SU-DHL-6 (cell line): ENCODE measurements at regions not wholly inside any gene's neighbourhood (a gene's known extent, or its start where the extent isn't known, plus 50 kb on each side); places are given as distances from the start of the nearest gene placed in this dataset.

Experiments
- H2AFZ ChIP-seq: fragments of 200-600 bp; sonication (generic); 2 replicates; pipeline ENCODE4 v1.6.1; 2014; ENCODE audit warnings: low read depth, mild to moderate bottlenecking, moderate library complexity, mixed read lengths, antibody characterized with exemption, low read length; ENCODE audit not compliant: severe bottlenecking
- H3F3A ChIP-seq: fragments of 200-600 bp; shearing (Covaris generic); 2 replicates; pipeline ENCODE4 v1.6.0; 2016; ENCODE audit warnings: antibody characterized with exemption, mild to moderate bottlenecking; ENCODE audit not compliant: insufficient read depth
- H3K27ac ChIP-seq: fragments of 200-600 bp; sonication (generic); 2 replicates; pipeline ENCODE4 v1.5.1; 2016; ENCODE audit warnings: low read depth, mild to moderate bottlenecking, low read length, moderate library complexity, mixed read lengths
- H3K27me3 ChIP-seq: fragments of 200-600 bp; sonication (generic), shearing (Covaris generic); 2 replicates; pipeline ENCODE4 v1.6.0; 2014; ENCODE audit warnings: mild to moderate bottlenecking, low read length
- H3K36me3 ChIP-seq: fragments of 200-600 bp; sonication (generic); 2 replicates; pipeline ENCODE4 v1.6.1; 2014; ENCODE audit warnings: mild to moderate bottlenecking, low read length, mixed read lengths
- H3K4me2 ChIP-seq: fragments of 300-600, 200-600 bp; shearing (Covaris generic), sonication (generic); 2 replicates; pipeline ENCODE4 v1.6.0; 2014; ENCODE audit warnings: low read length, low read depth, mild to moderate bottlenecking; ENCODE audit not compliant: poor library complexity, severe bottlenecking
- H3K4me3 ChIP-seq: fragments of 200-600 bp; sonication (generic); 2 replicates; pipeline ENCODE4 v1.5.1; 2014; ENCODE audit warnings: antibody characterized with exemption, low read length, mild to moderate bottlenecking, mixed read lengths; ENCODE audit not compliant: insufficient read depth, poor library complexity, severe bottlenecking
- H3K79me2 ChIP-seq: fragments of 200-600 bp; sonication (generic); 2 replicates; pipeline ENCODE4 v1.6.1; 2014; ENCODE audit warnings: mild to moderate bottlenecking, low read length, moderate library complexity; ENCODE audit not compliant: insufficient read depth
- H3K9ac ChIP-seq: fragments of 200-600 bp; sonication (generic); 2 replicates; pipeline ENCODE4 v1.7.0; 2014; ENCODE audit warnings: mild to moderate bottlenecking, low read length
- H3K9me2 ChIP-seq: fragments of 200-600 bp; sonication (generic); replicated peaks from 2 replicates; pipeline ENCODE4 v1.6.1; 2014; ENCODE audit warnings: low read length; ENCODE audit not compliant: insufficient read depth
- H3K9me3 ChIP-seq: fragments of 200-600 bp; sonication (generic); 2 replicates; pipeline ENCODE4 v1.6.1; 2014; ENCODE audit warnings: low read length, mixed read lengths; ENCODE audit not compliant: insufficient read depth
- H4K20me1 ChIP-seq: fragments of 200-600 bp; sonication (generic); 2 replicates; pipeline ENCODE4 v1.6.1; 2014; ENCODE audit warnings: low read depth, mild to moderate bottlenecking, antibody characterized with exemption, low read length, moderate library complexity, mixed read lengths
- EZH2phosphoT487 ChIP-seq: fragments of 200-600 bp; sonication (generic), shearing (Covaris generic); conservative IDR thresholded peaks from 2 replicates; pipeline ENCODE4 v1.6.1; 2018; ENCODE audit warnings: mild to moderate bottlenecking, antibody characterized with exemption, low read length, moderate library complexity, mixed read lengths
- TF ChIP-seq, protein P1 (sequence below): fragments of 200-600 bp; sonication (generic); IDR thresholded peaks from one replicate; pipeline ENCODE4 v1.5.1; 2017; ENCODE audit warnings: antibody characterized with exemption, mild to moderate bottlenecking, low read length, moderate library complexity; ENCODE audit not compliant: insufficient read depth, poor library complexity, severe bottlenecking

DNA sequence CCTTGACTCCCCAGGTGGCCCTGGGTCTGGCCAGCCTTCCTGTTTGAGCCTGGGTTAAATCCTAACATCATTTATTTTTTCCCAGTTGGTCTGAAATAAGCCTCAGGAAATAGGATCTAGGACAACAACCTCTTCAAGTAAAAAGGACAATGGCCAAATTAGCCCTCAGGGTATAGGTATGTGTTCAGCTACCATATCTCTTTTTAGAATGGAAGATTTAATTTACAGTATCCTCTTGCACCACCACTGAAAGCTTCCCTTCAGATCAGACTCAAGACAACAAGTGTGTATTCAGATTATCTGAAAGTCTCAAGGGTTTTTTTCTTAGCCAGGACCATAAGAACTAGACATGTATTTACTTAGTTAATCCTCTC is 61.6 kb upstream of the CXCR4 start:
- TF ChIP-seq, protein P1, sequence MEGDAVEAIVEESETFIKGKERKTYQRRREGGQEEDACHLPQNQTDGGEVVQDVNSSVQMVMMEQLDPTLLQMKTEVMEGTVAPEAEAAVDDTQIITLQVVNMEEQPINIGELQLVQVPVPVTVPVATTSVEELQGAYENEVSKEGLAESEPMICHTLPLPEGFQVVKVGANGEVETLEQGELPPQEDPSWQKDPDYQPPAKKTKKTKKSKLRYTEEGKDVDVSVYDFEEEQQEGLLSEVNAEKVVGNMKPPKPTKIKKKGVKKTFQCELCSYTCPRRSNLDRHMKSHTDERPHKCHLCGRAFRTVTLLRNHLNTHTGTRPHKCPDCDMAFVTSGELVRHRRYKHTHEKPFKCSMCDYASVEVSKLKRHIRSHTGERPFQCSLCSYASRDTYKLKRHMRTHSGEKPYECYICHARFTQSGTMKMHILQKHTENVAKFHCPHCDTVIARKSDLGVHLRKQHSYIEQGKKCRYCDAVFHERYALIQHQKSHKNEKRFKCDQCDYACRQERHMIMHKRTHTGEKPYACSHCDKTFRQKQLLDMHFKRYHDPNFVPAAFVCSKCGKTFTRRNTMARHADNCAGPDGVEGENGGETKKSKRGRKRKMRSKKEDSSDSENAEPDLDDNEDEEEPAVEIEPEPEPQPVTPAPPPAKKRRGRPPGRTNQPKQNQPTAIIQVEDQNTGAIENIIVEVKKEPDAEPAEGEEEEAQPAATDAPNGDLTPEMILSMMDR: no peak
- TF ChIP-seq EZH2phosphoT487: no peak
- Histone ChIP-seq H3F3A (no peaks in the 10 kb centered on the region), H3K27ac (no peak overlapping the region), H3K36me3 (no peaks in the 10 kb centered on the region), H3K9me2 (no peaks in the 10 kb centered on the region), H3K27me3 (no peaks in the 10 kb centered on the region), H4K20me1 (no peaks in the 10 kb centered on the region), H3K4me3 (no peak overlapping the region), H3K4me2 (no peak overlapping the region), H3K79me2 (no peaks in the 10 kb centered on the region), H3K9me3 (peaks cover 14% of the 10 kb centered on the region; the same call in 1 of the 2 replicates), H2AFZ (no peak overlapping the region), H3K9ac (no peak overlapping the region)

- no peak overlapping the region for H3K4me3 ChIP-seq
- H3K9me3 ChIP-seq: peaks cover 14% of the 10 kb centered on the region; the same call in 1 of the 2 replicates
- no peak for TF ChIP-seq EZH2phosphoT487
- TF ChIP-seq, protein P1: no peak
- H3F3A ChIP-seq: no peaks in the 10 kb centered on the region
- no peaks in the 10 kb centered on the region for H3K79me2 ChIP-seq
- no peak overlapping the region for H3K9ac ChIP-seq
- no peaks in the 10 kb centered on the region for H3K9me2 ChIP-seq
- no peaks in the 10 kb centered on the region for H3K36me3 ChIP-seq
- H3K4me2 ChIP-seq: no peak overlapping the region
- H4K20me1 ChIP-seq: no peaks in the 10 kb centered on the region
- H2AFZ ChIP-seq: no peak overlapping the region
- H3K27me3 ChIP-seq: no peaks in the 10 kb centered on the region
- no peak overlapping the region for H3K27ac ChIP-seq
These were observed 61.1 kb upstream of the CXCR4 start for GRCh38 chr2:136178941-136179601.

GRCh38 chr2:136175868-136176267 is 57.9 kb upstream of the CXCR4 start:
- Histone ChIP-seq H3K36me3 (no peaks in the 10 kb centered on the region), H3K9ac (no peak overlapping the region), H3K4me2 (no peak overlapping the region), H3K4me3 (no peak overlapping the region), H3K9me3 (peaks cover 8% of the 10 kb centered on the region; the same call in 1 of the 2 replicates), H3K27ac (no peak overlapping the region), H3K9me2 (no peaks in the 10 kb centered on the region), H4K20me1 (no peaks in the 10 kb centered on the region), H3K79me2 (no peaks in the 10 kb centered on the region), H2AFZ (no peak overlapping the region), H3F3A (no peaks in the 10 kb centered on the region), H3K27me3 (no peaks in the 10 kb centered on the region)
- TF ChIP-seq, protein P1: no peak
- TF ChIP-seq EZH2phosphoT487: no peak
